ENCODE measurements at regions not wholly inside any gene's neighbourhood (a gene's known extent, or its start where the extent isn't known, plus 50 kb on each side); places are given as distances from the start of the nearest gene placed in this dataset.

DNA sequence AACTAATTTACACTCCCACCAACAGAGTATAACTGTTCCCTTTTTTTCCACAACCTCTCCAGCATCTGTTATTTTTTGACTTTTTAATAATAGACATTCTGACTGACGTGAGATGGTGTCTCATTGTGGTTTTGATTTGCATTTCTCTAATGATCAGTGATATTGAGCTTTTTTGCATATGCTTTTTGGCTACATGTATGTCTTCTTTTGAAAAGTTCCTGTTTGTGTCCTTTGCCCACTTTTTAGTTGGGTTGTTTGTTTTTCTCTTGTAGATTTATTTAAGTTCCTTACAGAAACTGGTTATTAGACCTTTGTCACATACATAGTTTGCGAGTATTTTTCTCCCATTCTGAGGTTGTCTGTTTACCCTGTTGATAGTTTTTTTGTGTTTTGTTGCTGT lies 375.2 kb downstream of the MATN1 start:
- Histone ChIP-seq H3K27ac (no peak overlapping the region), H3K36me3 (no peaks in the 10 kb centered on the region), H3K27me3 (no peaks in the 10 kb centered on the region), H3K4me1 (ENCODE audit: insufficient read depth) (no peaks in the 10 kb centered on the region), H3K9me3 (no peaks in the 10 kb centered on the region), H3K4me3 (no peak overlapping the region)
- WGBS, 3 donors, result 96 to 97% (median 96%) methylated on average over 2 of the region's 2 CpGs
- TF ChIP-seq EP300 (IDR thresholded peaks at IDR 0.05), result no peak
- TF ChIP-seq, protein P1, sequence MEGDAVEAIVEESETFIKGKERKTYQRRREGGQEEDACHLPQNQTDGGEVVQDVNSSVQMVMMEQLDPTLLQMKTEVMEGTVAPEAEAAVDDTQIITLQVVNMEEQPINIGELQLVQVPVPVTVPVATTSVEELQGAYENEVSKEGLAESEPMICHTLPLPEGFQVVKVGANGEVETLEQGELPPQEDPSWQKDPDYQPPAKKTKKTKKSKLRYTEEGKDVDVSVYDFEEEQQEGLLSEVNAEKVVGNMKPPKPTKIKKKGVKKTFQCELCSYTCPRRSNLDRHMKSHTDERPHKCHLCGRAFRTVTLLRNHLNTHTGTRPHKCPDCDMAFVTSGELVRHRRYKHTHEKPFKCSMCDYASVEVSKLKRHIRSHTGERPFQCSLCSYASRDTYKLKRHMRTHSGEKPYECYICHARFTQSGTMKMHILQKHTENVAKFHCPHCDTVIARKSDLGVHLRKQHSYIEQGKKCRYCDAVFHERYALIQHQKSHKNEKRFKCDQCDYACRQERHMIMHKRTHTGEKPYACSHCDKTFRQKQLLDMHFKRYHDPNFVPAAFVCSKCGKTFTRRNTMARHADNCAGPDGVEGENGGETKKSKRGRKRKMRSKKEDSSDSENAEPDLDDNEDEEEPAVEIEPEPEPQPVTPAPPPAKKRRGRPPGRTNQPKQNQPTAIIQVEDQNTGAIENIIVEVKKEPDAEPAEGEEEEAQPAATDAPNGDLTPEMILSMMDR (IDR thresholded peaks at IDR 0.05), result no peak
- TF ChIP-seq POLR2A (IDR thresholded peaks at IDR 0.05), result no peak
- DNase-seq, result no peak
- intact Hi-C loops (cut with DNase I), result no loop called here

DNA sequence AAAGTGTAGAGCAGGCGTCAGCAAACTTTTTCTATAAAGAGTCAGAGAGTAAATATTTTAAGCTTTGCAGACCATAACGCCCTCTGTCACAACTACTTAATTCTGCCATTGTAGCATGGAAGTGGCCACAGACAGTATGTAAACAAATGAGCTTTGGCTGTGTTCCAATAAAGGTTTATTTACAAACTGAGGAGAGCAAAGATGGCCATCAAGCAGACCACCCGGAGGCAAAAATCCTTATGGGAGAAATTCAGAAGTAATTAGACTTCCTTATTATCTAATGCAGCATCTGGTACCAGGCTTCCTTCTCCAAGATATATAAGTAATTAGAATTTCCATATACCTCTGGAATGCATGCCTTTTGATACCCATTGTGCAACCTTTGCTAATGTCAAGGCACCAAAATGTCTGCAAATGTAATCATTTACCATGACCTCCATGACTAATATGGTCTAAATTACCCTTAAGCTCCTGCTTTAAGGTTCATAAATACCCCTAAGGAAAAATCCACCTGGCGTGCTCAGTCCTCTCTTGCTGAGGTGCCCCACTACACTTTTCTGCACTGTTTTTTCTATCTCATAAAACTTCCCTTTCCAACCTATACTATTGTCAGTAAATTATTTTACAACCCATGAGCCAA lies 377.8 kb downstream of the MATN1 start:
- WGBS, 3 donors, result 51 to 68% (median 61%) methylated on average over 4 of the region's 4 CpGs
- intact Hi-C loops (cut with DNase I), result no loop called here
- TF ChIP-seq EP300 (IDR thresholded peaks at IDR 0.05) (no peak), POLR2A (IDR thresholded peaks at IDR 0.05) (no peak)
- TF ChIP-seq, protein P1 (IDR thresholded peaks at IDR 0.05), result no peak

DNA sequence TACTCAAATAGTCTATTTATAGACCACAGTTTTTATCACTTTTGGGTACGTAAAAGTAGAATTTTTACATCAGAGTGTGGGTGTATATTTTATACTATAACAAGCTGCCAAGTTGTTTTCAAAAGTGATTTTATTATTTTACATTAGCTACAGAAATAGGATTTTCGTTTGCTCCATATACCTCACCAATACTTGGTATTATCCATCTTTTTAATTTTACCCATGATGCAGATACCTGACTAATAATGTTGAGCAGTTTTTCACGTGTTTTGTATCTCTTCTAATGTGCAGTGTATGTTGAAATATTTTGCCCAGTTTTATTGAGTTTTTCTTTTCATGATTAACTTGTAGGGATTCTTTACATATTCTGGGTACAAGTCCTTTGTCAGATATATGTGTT lies 379.8 kb downstream of the MATN1 start:
- intact Hi-C loops (cut with DNase I), result no loop called here
- WGBS, 3 donors, result 46 to 56% (median 46%) methylated on average over 3 of the region's 3 CpGs
- TF ChIP-seq POLR2A (IDR thresholded peaks at IDR 0.05), result no peak
- TF ChIP-seq EP300 (IDR thresholded peaks at IDR 0.05), result no peak
- TF ChIP-seq, protein P1 (IDR thresholded peaks at IDR 0.05), result no peak
- H3K4me1 ChIP-seq (ENCODE audit: insufficient read depth), result no peaks in the 10 kb centered on the region
- no peak for DNase-seq
- no peak overlapping the region for H3K4me3 ChIP-seq
- H3K27ac ChIP-seq, result no peak overlapping the region
- H3K27me3 ChIP-seq, result no peaks in the 10 kb centered on the region
- no peaks in the 10 kb centered on the region for H3K36me3 ChIP-seq
- no peaks in the 10 kb centered on the region for H3K9me3 ChIP-seq

More for the DNA sequence above, 377.8 kb downstream of the MATN1 start:
- DNase-seq, result no peak
- no peaks in the 10 kb centered on the region for H3K4me1 ChIP-seq (ENCODE audit: insufficient read depth)
- no peaks in the 10 kb centered on the region for H3K36me3 ChIP-seq
- no peak overlapping the region for H3K4me3 ChIP-seq
- H3K9me3 ChIP-seq, result no peaks in the 10 kb centered on the region
- H3K27me3 ChIP-seq, result no peaks in the 10 kb centered on the region
- no peak overlapping the region for H3K27ac ChIP-seq

DNA sequence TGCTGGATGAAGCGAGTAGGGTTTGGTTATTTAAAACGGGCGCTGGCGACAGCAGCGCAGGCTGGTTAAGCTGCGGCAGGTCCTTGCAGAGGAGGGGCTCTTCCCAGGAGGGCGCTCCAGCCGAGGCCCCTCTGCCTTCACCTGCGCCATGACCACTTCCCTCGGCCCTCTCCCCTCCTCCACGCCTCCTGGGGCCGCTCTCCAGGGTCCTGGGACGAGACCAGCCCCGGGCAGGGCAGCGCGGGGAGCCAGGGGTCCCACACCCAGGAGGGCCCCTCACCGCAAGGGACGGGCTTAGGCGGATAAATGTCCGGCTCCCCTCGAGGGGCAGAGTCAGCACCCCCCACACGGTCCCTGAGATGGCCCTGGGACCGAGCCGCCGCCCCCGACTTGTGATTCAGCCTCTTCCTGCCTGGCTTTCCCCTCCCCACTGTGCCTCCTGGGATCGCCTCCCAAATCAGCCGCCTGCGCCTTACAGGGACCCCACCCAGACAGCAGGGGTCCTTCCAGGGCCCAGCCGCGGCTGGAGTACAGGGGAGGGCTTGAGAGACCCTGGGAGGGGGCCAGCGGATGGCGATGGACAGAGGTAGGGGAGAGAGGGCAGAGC lies 380.7 kb downstream of the MATN1 start:
- no peaks in the 10 kb centered on the region for H3K27me3 ChIP-seq

More for the DNA sequence above, 380.7 kb downstream of the MATN1 start:
- intact Hi-C loops (cut with DNase I), result no loop called here
- H3K9me3 ChIP-seq, result no peaks in the 10 kb centered on the region
- WGBS, 3 donors, result 11 to 21% (median 17%) methylated on average over 33 of the region's 33 CpGs
- DNase-seq, result peak in 1 of 5 donors; percentile 7
- H3K4me3 ChIP-seq, result no peak overlapping the region
- H3K4me1 ChIP-seq (ENCODE audit: insufficient read depth), result no peaks in the 10 kb centered on the region
- no peaks in the 10 kb centered on the region for H3K36me3 ChIP-seq
- H3K27ac ChIP-seq, result no peak overlapping the region
- TF ChIP-seq POLR2A (IDR thresholded peaks at IDR 0.05) (no peak), EP300 (IDR thresholded peaks at IDR 0.05) (no peak)
- TF ChIP-seq, protein P1 (IDR thresholded peaks at IDR 0.05), result no peak

Data from ovary (tissue), 7 donors.